Stimulated activated CD4-positive, alpha-beta T cell treated with anti-CD3 and anti-CD28 coated beads, Interleukin-4, amount 100 ng/mL, for 24 hours (primary cell): ENCODE measurements at regions not wholly inside any gene's neighbourhood (a gene's known extent, or its start where the extent isn't known, plus 50 kb on each side); places are given as distances from the start of the nearest gene placed in this dataset.
"Not testable (repeated sequence)": the region's sequence is repeated elsewhere in the genome, so short reads cannot be mapped to it uniquely, and the experiment has no call there.

ENCODE experiments used
- DNase-seq: peaks from one replicate; pipeline ENCODE4 v3.0.0-alpha.2; 2020

DNA sequence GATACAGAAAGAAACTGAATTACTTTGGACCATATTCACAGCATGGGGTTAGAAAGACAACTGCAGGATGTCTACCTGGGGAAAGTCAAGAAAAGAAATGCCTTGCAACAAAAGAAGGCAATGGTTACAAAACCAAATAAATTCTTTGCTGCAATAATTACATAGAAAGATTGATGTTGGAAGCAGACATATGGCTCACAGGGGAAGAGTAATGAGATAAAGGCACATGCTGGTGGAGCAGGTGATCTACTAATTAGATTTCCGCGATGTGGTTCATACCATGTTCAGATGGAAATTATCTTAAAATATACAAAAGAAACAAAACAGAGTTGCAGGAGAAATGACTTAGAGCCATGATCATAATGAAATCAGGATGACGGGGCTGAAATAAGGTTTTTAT, 718.8 kb upstream of the PKDCC start:
- DNase-seq, result no peak

DNA sequence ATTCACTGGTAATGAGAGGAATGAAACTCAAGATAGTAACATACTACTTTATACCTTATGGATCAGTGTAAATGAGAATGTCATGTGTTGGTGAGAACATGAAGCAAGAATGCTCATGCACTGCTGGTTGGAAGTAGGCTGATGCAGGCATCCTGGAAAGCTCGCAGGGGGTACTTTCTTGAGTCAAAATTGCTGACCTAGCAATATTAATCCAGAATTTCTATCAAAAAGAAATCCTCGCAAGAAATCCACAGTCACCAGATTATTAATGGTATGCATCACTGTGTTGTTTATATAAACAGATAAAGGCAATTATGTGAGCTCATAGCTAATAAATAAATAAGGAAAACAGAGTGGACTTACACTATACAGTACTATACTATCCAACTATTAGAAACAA, 713.7 kb upstream of the PKDCC start:
- DNase-seq, result no peak

DNA sequence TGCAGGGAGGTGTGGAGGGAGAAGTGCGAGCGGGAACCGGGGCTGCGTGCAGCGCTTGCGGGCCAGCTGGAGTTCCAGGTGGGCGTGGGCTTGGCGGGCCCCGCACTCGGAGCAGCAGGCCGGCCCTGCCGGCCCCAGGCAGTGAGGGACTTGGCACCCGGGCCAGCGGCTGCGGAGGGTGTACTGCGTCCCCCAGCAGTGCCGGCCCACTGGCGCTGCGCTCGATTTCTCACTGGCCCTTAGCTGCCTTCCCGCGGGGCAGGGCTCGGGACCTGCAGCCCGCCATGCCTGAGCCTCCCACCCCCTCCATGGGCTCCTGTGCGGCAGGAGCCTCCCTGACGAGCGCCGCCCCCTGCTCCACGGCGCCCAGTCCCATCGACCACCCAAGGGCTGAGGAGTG, 712.2 kb upstream of the PKDCC start:
- not testable (repeated sequence) for DNase-seq

DNA sequence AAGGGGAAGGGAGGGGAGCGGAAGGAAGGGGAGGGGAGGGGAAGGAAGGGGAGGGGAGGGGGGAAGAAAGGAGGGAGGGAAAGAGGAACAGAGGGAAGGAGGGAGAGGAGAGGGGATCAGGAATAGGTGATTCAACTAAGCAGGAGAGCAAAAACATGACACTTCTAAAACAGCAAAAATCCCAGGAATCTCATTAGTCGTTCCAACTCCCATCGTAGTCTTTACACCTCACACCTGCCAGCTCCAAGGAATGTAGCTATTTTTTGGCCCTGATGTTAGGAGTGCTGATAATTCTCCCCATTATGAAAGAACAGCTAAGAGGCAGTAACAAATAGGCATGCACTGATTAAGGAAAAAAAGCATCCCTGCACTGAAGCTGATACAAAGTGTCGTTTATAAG, 709.9 kb upstream of the PKDCC start:
- no peak for DNase-seq

DNA sequence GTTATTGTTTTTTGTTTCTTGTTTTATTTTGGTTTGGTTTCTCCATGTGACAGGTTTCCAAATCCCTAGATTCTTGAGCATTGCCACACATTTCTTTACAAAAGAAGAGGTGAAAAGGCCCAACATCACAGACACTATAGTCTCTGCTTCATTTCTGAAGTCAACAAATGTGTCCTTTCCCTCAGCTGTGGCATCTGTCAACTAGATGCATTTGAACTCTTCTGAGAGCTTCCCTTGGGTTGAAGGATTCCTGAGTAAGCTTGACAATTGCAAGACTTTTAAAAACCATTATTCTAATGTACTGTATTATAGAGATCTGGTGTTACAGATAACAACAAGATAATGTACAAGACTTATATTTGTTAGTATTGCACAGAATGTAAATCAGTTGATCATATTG, 703.3 kb upstream of the PKDCC start:
- DNase-seq, result no peak

DNA sequence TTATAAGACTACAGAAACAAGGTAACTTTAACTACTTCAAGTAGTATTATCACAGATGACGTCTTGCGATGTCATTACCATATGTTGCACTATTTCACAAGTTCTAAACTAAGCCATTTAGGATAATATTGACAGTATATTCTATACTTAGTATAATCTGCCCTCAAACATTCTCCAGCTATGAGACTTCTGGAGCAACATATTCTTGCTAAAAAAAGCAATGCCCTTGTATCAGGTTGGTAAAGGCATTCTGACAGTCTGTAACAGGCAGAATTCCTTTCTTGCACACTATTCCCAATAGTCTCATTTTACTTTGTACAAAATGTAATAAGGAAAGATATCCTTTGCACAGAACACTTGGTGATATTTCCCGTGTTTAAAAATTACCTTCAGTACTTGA, 694.8 kb upstream of the PKDCC start:
- no peak for DNase-seq

DNA sequence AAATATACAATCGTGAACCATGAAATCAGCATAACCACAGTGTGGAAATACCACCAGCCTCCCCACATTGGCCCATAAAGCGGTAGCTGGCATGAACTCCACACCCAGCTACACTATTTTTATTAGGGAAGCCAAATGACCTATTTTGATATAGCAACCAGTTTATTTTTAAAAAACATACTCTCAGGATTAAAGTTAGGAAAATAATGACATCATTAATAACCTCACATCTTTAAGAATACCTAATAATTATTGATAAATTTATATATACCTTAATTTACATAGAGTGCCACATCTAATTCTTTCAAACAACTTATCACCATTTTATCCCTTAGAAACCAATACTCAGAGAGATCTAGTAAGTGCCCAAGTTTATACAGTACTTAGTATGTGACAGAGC, 692.0 kb upstream of the PKDCC start:
- no peak for DNase-seq

DNA sequence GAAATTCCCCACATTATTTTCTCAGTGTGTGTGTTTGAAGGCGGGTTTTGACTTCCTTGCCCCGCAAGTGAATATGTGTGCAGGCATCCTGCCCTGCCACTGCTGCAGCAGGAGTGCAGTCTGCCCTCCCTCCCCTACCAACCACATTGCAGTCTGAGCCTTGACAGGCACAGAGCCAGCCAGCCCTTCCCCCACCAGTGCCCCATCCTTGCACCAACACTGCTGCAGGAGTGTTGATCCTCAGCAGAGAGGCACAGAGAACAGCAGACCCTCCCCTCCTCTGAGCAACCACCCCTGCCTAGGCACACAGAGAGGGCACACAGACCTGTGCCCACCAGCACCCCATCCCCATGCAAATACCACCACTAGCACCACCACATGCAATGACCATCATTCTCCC, 683.0 kb upstream of the PKDCC start:
- no peak for DNase-seq

DNA sequence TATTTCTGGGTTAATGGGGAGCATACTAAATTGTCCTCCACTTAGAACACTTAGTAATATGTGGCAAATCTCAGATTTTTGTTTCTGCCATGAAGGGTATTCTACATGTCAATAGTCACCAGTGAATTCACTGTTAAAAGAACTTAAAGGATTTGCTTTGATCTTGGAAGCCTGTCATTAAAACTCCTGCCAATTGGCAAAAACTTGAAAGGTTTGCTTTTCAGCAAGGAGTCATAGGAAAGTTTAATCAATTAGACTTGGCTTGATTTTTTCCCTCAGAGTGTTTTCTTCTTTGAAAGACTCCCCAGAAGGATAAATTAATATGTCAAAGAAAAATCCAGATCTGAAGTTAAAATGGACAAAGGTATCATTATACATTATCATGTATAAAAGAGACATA, 671.9 kb upstream of the PKDCC start:
- DNase-seq, result no peak

DNA sequence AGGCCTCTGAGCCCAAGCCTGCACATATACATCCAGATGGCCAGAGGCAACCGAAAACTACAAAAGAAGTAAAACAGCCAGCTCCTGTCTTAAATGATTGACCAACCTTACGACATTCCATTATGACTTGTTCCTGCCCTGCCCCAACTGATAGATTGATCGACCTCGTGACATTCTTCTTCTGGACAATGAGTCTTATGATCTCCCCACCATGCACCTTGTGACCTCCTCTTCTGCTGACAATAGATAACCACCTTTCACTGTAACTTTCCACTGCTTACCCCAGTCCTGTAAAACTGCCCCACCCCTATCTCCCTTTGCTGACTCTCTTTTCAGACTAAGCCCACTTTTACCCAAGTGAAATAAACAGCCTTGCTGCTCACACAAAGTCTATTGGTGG, 670.0 kb upstream of the PKDCC start:
- DNase-seq, result no peak

DNA sequence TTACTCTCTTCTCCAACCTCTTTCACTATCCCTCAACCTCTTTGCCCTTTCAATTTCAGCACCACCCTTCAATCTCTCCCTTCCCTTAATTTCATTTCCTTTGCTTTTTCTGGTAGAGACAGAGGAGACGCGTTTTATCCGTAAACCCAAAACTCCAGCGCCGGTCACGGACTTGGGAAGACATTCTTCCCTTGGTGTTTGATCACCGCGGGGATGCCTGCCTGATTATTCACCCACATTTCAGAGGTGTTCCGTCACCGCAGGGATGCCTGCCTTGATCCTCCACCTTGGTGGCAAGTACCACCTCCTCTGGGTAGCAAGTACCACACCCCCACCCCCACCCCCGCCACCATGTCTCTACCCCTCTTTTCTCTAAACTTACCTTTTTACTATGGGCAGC, 669.4 kb upstream of the PKDCC start:
- no peak for DNase-seq

DNA sequence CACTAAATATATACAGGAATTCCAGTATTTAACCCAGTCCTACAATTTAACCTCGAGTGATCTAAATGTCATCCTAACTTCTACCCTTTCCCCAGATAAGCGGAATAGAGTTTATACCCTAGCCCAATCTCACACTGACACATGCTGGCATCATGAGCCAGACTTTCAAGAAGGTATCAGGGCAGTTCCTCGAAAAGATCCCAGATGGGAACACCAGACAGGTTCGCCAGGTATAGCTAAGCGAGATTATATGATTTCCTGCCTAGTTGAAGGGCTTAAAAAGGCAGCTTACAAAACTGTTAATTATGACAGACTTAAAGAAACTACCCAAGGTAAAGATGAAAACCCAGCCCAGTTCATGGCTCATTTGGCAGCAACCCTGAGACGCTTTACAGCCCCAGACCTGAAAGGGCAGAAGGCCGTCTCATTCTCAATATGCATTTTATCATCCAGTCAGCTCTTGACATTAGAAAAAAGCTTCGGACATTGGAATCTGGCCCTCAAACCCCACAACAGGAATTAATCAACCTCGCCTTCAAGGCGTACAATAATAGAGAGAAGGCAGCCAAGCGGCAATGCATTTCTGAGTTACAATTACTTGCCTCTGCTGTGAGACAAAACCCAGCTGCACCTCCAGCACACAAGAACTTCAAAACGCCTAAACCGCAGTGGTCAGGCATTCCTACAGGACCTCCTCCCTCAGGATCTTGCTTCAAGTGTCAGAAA, 668.2 kb upstream of the PKDCC start:
- DNase-seq, result no peak

DNA sequence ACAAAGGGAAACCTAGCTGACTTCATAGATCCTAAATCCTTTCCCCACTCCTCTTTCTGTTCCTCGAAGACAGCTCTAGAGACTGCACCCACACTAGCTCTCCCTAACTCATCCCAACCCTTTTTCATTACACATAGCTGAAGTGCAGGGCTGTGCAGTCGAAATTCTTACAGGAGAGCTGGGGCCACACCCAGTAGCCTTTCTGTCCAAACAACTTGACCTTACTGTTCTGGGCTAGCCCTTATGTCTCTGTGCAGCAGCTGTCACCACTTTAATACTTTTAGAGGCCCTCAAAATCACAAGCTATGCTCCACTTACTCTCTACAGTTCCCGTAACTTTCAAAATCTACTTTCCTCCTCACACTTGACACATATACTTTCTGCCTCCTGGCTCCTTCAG, 666.1 kb upstream of the PKDCC start:
- DNase-seq, result no peak

DNA sequence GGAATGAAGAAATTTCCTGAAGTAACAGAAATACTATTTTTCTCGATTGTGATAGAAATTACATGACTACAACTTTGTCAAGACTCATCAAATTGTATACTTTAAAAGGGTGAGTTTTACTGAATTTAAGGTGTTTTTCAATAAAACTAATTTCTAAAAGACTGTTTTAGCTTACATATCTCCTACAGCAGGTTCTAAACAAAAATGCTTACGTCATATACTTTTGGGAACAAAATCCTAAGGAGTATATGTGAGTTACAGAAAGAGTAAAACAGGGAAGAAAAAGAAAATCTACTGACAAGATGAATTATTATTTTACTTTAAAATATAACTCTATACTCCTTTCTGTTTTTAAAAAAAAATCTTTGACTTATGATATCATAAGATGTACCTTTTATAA, 660.3 kb upstream of the PKDCC start:
- no peak for DNase-seq

DNA sequence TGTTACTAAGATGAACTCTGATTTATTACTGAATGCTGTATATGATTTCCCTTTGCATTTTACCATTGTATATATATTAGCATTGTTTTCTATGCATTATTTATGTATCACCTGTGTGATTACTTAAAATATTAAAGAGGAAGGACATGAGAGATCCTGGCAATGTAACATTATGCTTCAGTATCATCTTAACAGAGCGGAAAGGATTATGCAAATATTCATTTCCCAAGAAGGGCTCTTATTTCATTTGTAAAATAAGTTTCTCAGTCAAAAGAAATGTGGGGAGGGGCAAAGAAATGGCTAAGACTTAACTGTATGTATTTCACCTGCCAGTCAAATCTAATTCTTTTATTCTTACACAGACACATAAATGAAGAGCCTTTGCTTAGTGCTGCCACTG, 654.2 kb upstream of the PKDCC start:
- no peak for DNase-seq

DNA sequence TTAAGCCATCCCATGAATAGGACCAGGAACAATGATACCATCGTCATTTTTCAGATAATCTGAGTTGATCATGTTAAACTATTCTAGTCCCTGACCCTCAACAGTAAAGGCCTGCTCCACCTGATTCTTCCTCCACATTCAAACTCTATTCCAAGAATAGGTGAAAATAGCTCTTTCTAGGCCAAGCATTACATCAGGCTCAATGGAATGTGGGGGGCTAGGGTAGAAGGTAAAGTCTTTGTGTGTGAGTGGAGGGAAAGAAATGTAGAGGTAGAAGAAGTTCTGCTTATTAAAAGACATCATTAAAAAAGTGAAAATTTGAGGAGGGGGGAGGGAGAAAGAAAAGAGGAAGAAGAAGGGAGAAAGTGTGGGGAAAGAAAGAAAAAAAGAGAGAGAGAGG, 653.3 kb upstream of the PKDCC start:
- DNase-seq, result no peak

DNA sequence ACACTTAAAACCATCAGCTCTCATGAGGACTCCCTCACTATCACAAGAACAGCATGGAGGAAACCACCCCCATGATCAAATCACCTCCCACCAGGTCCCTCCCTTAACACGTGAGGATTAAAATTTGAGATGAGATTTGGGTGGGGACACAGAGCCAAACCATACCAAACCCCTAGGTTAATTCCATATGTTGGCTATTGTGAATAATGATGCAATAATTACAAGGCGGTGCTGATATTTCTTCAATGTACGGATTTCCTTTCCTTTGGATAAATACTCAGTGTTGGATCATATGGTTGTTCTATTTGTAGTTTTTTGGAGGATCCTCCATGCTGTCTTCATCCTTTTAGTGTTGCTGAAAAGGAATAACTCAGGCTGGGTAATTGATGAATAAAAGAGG, 652.1 kb upstream of the PKDCC start:
- no peak for DNase-seq

DNA sequence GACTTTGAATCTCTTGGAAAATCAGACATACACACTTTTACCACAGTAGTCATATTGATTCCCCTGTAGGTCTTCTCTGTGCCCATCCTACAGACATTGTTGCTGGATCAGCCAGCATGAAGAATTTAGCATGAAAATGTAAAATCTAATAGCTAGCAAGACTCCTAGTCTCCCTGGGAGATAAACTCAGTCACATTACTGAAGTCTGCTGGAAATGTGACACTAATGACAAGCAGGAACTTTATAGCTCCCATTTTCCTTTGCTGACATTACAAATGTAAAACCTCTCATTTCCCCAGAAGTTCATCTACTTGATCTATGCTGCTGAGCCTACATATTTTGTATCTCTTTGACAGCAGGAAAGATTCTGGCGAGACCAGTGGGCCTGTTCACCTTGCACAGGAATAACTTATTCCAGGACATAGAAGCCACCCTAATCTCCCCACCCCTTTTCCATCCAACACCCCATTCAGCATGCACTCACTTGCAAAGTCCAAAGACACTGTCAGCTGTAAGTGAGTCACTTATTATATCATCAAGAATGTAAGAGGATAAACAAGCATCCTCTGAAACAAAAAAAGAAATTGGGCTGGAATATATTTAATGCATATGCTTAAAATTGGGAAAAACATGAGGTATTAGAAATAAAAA, 648.3 kb upstream of the PKDCC start:
- DNase-seq, result no peak

DNA sequence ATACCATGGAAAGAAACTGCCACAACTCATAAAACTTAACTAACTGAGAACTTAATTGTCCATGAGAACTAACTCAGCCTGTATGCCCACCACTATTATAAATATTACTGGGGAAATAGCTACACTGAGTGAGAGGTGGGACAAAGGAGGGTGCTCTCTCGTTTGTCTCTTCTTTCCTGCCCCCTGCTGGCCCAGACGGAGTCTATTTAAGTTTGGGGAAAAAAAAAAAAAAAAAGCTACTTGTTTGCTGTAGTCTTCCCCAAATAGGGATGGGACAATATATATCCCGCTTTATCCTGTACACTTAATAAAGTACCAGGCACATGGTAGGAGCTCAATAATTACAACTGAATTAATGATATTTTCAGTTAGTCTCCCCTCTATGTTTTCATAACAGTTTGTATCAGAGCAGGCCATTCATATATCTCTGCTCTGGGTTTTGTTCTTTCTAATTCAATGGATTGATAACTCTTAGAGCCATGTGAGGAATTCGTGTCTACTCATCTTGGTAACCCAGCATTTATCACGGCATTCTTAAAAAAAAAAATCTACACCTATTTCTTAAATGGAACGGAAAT, 647.6 kb upstream of the PKDCC start:
- DNase-seq, result no peak

DNA sequence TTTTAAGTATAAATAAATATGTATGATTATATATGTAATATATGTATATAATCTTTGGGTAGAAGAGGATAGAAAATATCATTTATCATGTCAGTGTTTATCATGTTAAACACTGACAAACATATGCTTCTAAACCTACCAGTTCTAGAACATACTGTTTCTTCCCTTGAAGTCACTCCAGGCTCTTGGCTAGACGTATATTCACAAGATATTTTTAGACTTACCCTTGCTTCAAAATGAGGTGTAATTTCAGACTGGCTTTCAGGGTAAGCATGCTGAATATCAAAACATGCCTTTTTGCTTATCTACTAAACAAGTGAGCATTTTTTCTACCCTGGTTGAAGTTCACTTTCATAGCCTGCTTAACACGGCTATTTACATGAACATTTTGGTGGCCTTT, 642.4 kb upstream of the PKDCC start:
- DNase-seq, result no peak

DNA sequence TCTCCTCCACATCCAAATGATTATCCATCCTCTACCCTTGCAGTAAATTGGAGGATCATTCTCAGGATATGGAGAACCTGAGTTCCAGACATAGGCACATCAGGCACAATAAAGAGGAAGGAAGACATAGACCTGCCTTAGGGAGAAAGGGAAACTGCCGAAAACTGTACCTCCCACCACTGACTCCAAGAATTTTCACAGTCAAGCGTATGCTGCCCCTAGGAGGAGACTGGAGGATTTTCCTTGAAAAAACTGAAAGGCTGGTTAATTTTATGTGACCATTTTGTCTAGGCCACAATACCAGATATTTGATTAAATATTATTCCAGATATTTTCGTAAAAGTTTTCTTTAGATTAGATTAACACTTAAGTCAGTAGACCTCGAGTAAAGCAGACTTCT, 638.5 kb upstream of the PKDCC start:
- DNase-seq, result no peak

DNA sequence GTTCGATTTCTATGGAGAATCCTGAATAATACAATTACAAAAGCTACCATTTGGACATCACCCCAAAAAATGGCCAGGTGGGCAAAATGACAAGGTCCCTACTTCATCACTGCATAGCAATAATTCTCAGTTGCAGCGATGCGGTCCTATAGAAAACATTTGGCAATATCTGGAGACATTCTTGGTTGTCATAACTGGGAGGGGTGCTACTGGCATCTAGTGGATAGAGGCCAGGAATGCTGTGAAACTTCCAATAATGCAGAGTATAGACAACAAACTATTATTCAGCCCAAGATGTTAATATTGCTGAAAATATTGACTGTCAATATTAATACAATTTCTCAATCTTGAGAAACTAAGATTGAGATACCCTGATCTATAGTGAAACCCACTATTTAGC, 637.8 kb upstream of the PKDCC start:
- no peak for DNase-seq

DNA sequence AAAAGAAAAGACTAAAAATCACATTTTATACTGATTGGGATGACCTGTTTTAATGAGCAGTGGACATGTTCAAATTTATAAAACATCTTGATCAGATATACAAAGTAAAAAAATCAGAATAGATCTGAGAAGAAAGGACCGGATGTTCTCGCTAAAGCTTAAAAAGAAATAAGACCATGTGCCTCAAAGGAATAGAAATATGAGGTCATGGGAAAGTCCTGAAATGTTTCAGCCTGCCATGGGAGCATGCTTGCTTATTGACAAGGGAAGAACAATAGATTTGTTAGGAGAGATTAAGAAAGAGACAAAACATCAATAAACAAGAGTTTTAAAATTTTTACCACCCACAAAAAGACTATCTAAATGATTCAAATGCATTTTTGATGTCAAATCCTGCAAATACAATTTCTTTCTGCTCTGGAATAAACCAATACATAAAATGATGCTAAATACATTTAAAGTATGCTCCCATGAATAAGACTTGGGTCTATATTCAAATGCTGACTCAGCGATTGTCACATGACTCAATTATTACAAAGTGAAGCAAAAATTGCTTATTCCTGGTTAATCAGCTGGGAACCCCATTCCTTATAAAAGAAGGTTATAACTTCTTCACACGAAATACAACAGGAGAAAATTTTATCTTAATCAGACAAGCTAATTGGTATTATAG, 633.9 kb upstream of the PKDCC start:
- DNase-seq, result no peak
